EL (cell line): ENCODE measurements at regions not wholly inside any gene's neighbourhood (a gene's known extent, or its start where the extent isn't known, plus 50 kb on each side); places are given as distances from the start of the nearest gene placed in this dataset.

ENCODE experiments used
- DNase-seq: peaks from one replicate; pipeline ENCODE4 v3.0.0-alpha.2; 2016

GRCh38 chr3:46089237-46090011 is 62.1 kb upstream of the XCR1 start:
- peak; percentile 97 for DNase-seq

GRCh38 chr3:46087871-46088270 is 60.6 kb upstream of the XCR1 start:
- DNase-seq = peak; percentile 42

GRCh38 chr3:46086986-46087385 is 59.7 kb upstream of the XCR1 start:
- no peak for DNase-seq

GRCh38 chr3:46086083-46086437 is 58.8 kb upstream of the XCR1 start:
- no peak for DNase-seq

- DNase-seq = no peak
Measured at GRCh38 chr3:46085421-46086082, 58.3 kb upstream of the XCR1 start.

- no peak for DNase-seq
Measured at GRCh38 chr3:46083956-46084355, 56.7 kb upstream of the XCR1 start.

- DNase-seq = no peak
Measured at GRCh38 chr3:46082849-46083248, 55.6 kb upstream of the XCR1 start.

- no peak for DNase-seq
Measured at GRCh38 chr3:46082021-46082420, 54.7 kb upstream of the XCR1 start.

- no peak for DNase-seq
Measured at GRCh38 chr3:46080969-46081345, 53.7 kb upstream of the XCR1 start.

- DNase-seq = peak; percentile 53
Measured at GRCh38 chr3:46080124-46080968, 53.1 kb upstream of the XCR1 start.

GRCh38 chr3:46078712-46079400 is 51.6 kb upstream of the XCR1 start:
- DNase-seq = peak; percentile 91
